OCI-LY3 (cell line): ENCODE measurements at regions not wholly inside any gene's neighbourhood (a gene's known extent, or its start where the extent isn't known, plus 50 kb on each side); places are given as distances from the start of the nearest gene placed in this dataset.

Experiments
- EZH2phosphoT487 ChIP-seq: fragments of 200-600 bp; shearing (Covaris generic); IDR thresholded peaks from 2 replicates; pipeline ENCODE4 v1.6.1; 2018; ENCODE audit warnings: antibody characterized with exemption, mixed run types, low read depth
- TF ChIP-seq, protein P1 (sequence below): fragments of 200-600, 300-600 bp; sonication (generic); IDR thresholded peaks from 2 replicates; pipeline ENCODE4 v1.5.1; 2014; ENCODE audit warnings: antibody characterized with exemption, low read length, low read depth

DNA sequence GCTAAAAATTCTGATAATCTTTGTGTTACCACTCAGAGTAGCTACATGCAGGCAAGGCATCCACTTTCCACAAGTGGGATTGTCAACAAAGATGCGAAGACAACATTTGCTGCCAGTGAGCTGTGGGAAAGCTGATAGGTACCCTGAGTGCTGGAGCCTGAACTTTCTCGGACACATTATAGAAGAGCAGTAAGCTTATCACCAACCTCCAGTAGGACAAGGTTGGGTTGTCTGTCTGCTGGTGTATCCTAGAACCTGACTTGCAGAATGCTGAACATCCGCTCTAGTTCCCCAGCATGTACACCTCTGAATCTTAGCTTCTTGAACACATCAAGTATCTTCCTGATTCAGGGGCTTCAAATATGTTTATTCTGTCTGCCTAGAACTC, 103.8 kb upstream of the PPM1H start:
- TF ChIP-seq, protein P1, sequence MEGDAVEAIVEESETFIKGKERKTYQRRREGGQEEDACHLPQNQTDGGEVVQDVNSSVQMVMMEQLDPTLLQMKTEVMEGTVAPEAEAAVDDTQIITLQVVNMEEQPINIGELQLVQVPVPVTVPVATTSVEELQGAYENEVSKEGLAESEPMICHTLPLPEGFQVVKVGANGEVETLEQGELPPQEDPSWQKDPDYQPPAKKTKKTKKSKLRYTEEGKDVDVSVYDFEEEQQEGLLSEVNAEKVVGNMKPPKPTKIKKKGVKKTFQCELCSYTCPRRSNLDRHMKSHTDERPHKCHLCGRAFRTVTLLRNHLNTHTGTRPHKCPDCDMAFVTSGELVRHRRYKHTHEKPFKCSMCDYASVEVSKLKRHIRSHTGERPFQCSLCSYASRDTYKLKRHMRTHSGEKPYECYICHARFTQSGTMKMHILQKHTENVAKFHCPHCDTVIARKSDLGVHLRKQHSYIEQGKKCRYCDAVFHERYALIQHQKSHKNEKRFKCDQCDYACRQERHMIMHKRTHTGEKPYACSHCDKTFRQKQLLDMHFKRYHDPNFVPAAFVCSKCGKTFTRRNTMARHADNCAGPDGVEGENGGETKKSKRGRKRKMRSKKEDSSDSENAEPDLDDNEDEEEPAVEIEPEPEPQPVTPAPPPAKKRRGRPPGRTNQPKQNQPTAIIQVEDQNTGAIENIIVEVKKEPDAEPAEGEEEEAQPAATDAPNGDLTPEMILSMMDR: no peak
- no peak for TF ChIP-seq EZH2phosphoT487
